CD14-positive monocyte (primary cell): ENCODE measurements at regions not wholly inside any gene's neighbourhood (a gene's known extent, or its start where the extent isn't known, plus 50 kb on each side); places are given as distances from the start of the nearest gene placed in this dataset.

ENCODE experiments used
- DNase-seq, 3 donors: peaks; one replicate each; pipeline ENCODE4 v3.0.0-alpha.2; 2011 to 2022
- H2AFZ ChIP-seq: 2 replicates; pipeline ENCODE4 v1.6.0; 2012; ENCODE audit warnings: mild to moderate bottlenecking, low read depth, low read length, inconsistent platforms; ENCODE audit not compliant: insufficient read depth, poor library complexity, severe bottlenecking
- H3K27ac ChIP-seq, 2 donors: 1 replicate in 1 of 2; 2 replicates in 1 of 2; pipeline ENCODE4 v1.5.1; 2012 to 2013; ENCODE audit warnings: low read length in 2 of 2, control low read depth in 1 of 2, inconsistent platforms in 1 of 2, low read depth in 1 of 2, mild to moderate bottlenecking in 1 of 2
- H3K27me3 ChIP-seq, 2 donors: one replicate each; pipeline versions ENCODE4 v1.6.0 to v1.6.1; 2011 to 2013; ENCODE audit warnings: low read length in 2 of 2; ENCODE audit not compliant: control insufficient read depth in 2 of 2, insufficient read depth in 2 of 2
- H3K36me3 ChIP-seq, 2 donors: replicated peaks in 1 of 2; 1 replicate in 1 of 2; 2 replicates in 1 of 2; pipeline versions ENCODE4 v1.5.1 to v1.6.1; 2012 to 2013; ENCODE audit warnings: low read length in 2 of 2, control low read depth in 1 of 2, inconsistent platforms in 1 of 2, mild to moderate bottlenecking in 1 of 2; ENCODE audit not compliant: insufficient read depth in 2 of 2, control insufficient read depth in 1 of 2
- H3K4me1 ChIP-seq, 2 donors: 1 replicate in 1 of 2; 2 replicates in 1 of 2; pipeline versions ENCODE4 v1.5.1 to v1.6.1; 2012 to 2013; ENCODE audit warnings: low read length in 2 of 2, control low read depth in 1 of 2, inconsistent platforms in 1 of 2, mild to moderate bottlenecking in 1 of 2, moderate library complexity in 1 of 2; ENCODE audit not compliant: insufficient read depth in 2 of 2, control insufficient read depth in 1 of 2
- H3K4me2 ChIP-seq: replicated peaks from 2 replicates; pipeline ENCODE3; 2012; ENCODE audit warnings: low read length, moderate library complexity, mild to moderate bottlenecking; ENCODE audit not compliant: poor library complexity, severe bottlenecking; ENCODE audit errors: extremely low read depth
- H3K4me3 ChIP-seq, 3 experiments: fragments of 200-600 bp in 1 of 3; sonication (generic) in 1 of 3; replicated peaks in 1 of 3; 1 replicate in 2 of 3; 2 replicates in 1 of 3; pipeline ENCODE4 v1.5.1; 2011 to 2013; ENCODE audit warnings: low read length in 3 of 3, mild to moderate bottlenecking in 3 of 3, control low read depth in 2 of 3, low read depth in 2 of 3, inconsistent platforms in 1 of 3, moderate library complexity in 1 of 3
- H3K79me2 ChIP-seq: 2 replicates; pipeline ENCODE4 v1.6.0; 2012; ENCODE audit warnings: mild to moderate bottlenecking, control low read depth, inconsistent platforms, low read length, moderate library complexity; ENCODE audit not compliant: insufficient read depth
- H3K9ac ChIP-seq: 2 replicates; pipeline ENCODE4 v1.6.0; 2017; ENCODE audit warnings: low read length, mild to moderate bottlenecking; ENCODE audit not compliant: insufficient read depth, poor library complexity, severe bottlenecking
- H3K9me3 ChIP-seq, 2 donors: replicated peaks in 1 of 2; 1 replicate in 1 of 2; 2 replicates in 1 of 2; pipeline versions ENCODE4 v1.5.1 to v1.6.1; 2012 to 2013; ENCODE audit warnings: low read length in 2 of 2, control low read depth in 1 of 2; ENCODE audit not compliant: control insufficient read depth in 1 of 2, insufficient read depth in 1 of 2
- H4K20me1 ChIP-seq: 2 replicates; pipeline ENCODE4 v1.6.0; 2012; ENCODE audit warnings: mild to moderate bottlenecking, low read length, control low read depth, moderate library complexity; ENCODE audit not compliant: insufficient read depth
- H3K27ac Mint-ChIP-seq, 7 donors: one replicate each; pipeline ENCODE4 v1.8.0; 2020; ENCODE audit warnings: mild to moderate bottlenecking in 7 of 7, mixed read lengths in 7 of 7, moderate library complexity in 6 of 7, inconsistent platforms in 2 of 7
- H3K27me3 Mint-ChIP-seq, 3 donors: one replicate each; pipeline ENCODE4 v1.8.0; 2021 to 2022; ENCODE audit warnings: low read depth in 3 of 3, mild to moderate bottlenecking in 3 of 3, mixed read lengths in 3 of 3, moderate library complexity in 3 of 3, inconsistent platforms in 1 of 3
- H3K36me3 Mint-ChIP-seq, 2 donors: one replicate each; pipeline ENCODE4 v1.8.0; 2020; ENCODE audit warnings: mixed read lengths in 2 of 2, inconsistent platforms in 1 of 2, mild to moderate bottlenecking in 1 of 2
- H3K4me1 Mint-ChIP-seq: one replicate; pipeline ENCODE4 v1.8.0; 2020; ENCODE audit warnings: mild to moderate bottlenecking, mixed read lengths
- H3K4me3 Mint-ChIP-seq, 2 donors: one replicate each; pipeline ENCODE4 v1.8.0; 2020; ENCODE audit warnings: mild to moderate bottlenecking in 2 of 2, mixed read lengths in 2 of 2, moderate library complexity in 1 of 2
- H3K9me3 Mint-ChIP-seq, 7 donors: one replicate each; pipeline ENCODE4 v1.8.0; 2020 to 2022; ENCODE audit warnings: mixed read lengths in 7 of 7, mild to moderate bottlenecking in 6 of 7, moderate library complexity in 6 of 7, inconsistent platforms in 2 of 7
- CTCF ChIP-seq: fragments of 200-600 bp; IDR thresholded peaks from one replicate; pipeline ENCODE4 v1.8.0; 2022; ENCODE audit warnings: antibody characterized with exemption, mild to moderate bottlenecking
- WGBS: methylation state at CpG from one replicate; pipeline ENCODE4 v1.1.5; 2013; ENCODE audit warnings: missing lambda C conversion rate; ENCODE audit not compliant: insufficient coverage; 5-methylcytosine and 5-hydroxymethylcytosine counted together
- intact Hi-C, 2 donors: fragments of 100-400 bp; cut with micrococcal nuclease; formaldehyde crosslinking; loops; one replicate each; pipeline versions ENCODE4 v1.15.0 to v1.15.1; 2023

- Histone ChIP-seq H4K20me1 (no peaks in the 10 kb centered on the region), H3K79me2 (no peaks in the 10 kb centered on the region), H3K4me1 (peaks cover 35 to 45% of the 10 kb centered on the region in 2 donors), H3K9me3 (no peaks in the 10 kb centered on the region), H3K9ac (no peak overlapping the region), H2AFZ (no peak overlapping the region), H3K4me3 (no peak overlapping the region), H3K27me3 (no peaks in the 10 kb centered on the region), H3K36me3 (no peaks in the 10 kb centered on the region), H3K4me2 (no peak overlapping the region), H3K27ac (no peak overlapping the region)
- no peaks in the 10 kb centered on the region for H3K9me3 Mint-ChIP-seq
- 100% methylated on average over 1 of the region's 3 CpGs for WGBS
- H3K4me1 Mint-ChIP-seq = peaks cover 52% of the 10 kb centered on the region
- intact Hi-C loops = no loop called here
- peaks cover 0 to 11% of the 10 kb centered on the region in 2 donors for H3K36me3 Mint-ChIP-seq
- TF ChIP-seq CTCF = no peak
- no peak for DNase-seq
- H3K27me3 Mint-ChIP-seq = peaks cover 0 to 5% (median 0%) of the 10 kb centered on the region in 3 donors
- H3K27ac Mint-ChIP-seq = peak overlapping the region in 1 of 7 donors; percentile 70
- no peak overlapping the region for H3K4me3 Mint-ChIP-seq
Measured at GRCh38 chr1:58890609-58891008, 106.8 kb upstream of the JUN start.

DNA sequence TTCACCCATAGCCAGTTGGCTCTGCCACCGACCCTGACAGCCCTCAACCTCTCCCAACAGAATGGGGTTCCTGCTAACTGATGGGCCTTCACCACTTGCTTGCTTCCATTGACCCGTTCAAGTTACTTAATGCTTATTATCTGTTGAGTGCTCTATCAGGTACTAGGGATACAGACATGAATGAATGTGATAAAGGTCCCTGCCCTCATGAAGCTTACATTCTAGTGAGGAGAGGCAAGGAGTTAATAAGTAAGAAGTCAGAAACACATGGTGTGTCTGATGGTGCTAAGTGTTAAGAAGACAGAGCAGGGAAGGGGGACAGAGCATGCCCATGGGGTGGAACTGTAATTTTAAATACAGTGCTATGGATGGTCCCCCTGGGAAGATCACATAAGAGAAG, 107.5 kb upstream of the JUN start:
- Histone ChIP-seq H3K79me2 (no peaks in the 10 kb centered on the region), H3K4me3 (no peak overlapping the region), H3K36me3 (no peaks in the 10 kb centered on the region), H3K9ac (no peak overlapping the region), H3K4me1 (peaks cover 41 to 48% of the 10 kb centered on the region in 2 donors), H2AFZ (no peak overlapping the region), H3K27ac (no peak overlapping the region), H3K9me3 (no peaks in the 10 kb centered on the region), H3K27me3 (no peaks in the 10 kb centered on the region), H4K20me1 (no peaks in the 10 kb centered on the region), H3K4me2 (no peak overlapping the region)
- no peak overlapping the region for H3K4me3 Mint-ChIP-seq
- intact Hi-C loops = no loop called here
- H3K4me1 Mint-ChIP-seq = peaks cover 53% of the 10 kb centered on the region
- TF ChIP-seq CTCF = no peak
- H3K9me3 Mint-ChIP-seq = no peaks in the 10 kb centered on the region
- no peak for DNase-seq
- no peak overlapping the region for H3K27ac Mint-ChIP-seq
- WGBS = 100% methylated on average over 1 of the region's 2 CpGs
- peaks cover 0 to 11% of the 10 kb centered on the region in 2 donors for H3K36me3 Mint-ChIP-seq
- peaks cover 0 to 5% (median 0%) of the 10 kb centered on the region in 3 donors for H3K27me3 Mint-ChIP-seq
